ENCODE measurements at regions not wholly inside any gene's neighbourhood (a gene's known extent, or its start where the extent isn't known, plus 50 kb on each side); places are given as distances from the start of the nearest gene placed in this dataset.
"Not testable (repeated sequence)": the region's sequence is repeated elsewhere in the genome, so short reads cannot be mapped to it uniquely, and the experiment has no call there.

- Histone ChIP-seq H3K9me3 (ENCODE audit: control insufficient read depth, insufficient read depth, low read depth, low read length) (no peaks in the 10 kb centered on the region), H4K20me1 (ENCODE audit: control insufficient read depth, extremely low read depth, insufficient read depth, low read length) (no peaks in the 10 kb centered on the region), H3K4me2 (ENCODE audit: extremely low read depth, insufficient read depth, low read length) (no peak overlapping the region), H3K36me3 (ENCODE audit: control insufficient read depth, insufficient read depth, low read length) (no peaks in the 10 kb centered on the region), H2AFZ (ENCODE audit: low read length) (no peak overlapping the region), H3K9ac (ENCODE audit: insufficient read depth, low read length) (no peak overlapping the region), H3K27ac (ENCODE audit: insufficient read depth, low read length) (no peak overlapping the region), H3K79me2 (ENCODE audit: control insufficient read depth, insufficient read depth, low read length) (no peaks in the 10 kb centered on the region), H3K4me1 (ENCODE audit: control insufficient read depth, extremely low read depth, insufficient read depth, low read length) (no peaks in the 10 kb centered on the region), H3K4me3 (replicated peaks in 1 of 4; ENCODE audit: control extremely low read depth in 1 of 4, insufficient read depth in 1 of 4, low read depth in 3 of 4, low read length in 4 of 4) (no peak overlapping the region), H3K27me3 (ENCODE audit: control insufficient read depth, insufficient read depth, low read length) (no peaks in the 10 kb centered on the region)
- no peak for DNase-seq (ENCODE audit: low read depth in 2 of 2)
- TF ChIP-seq CTCF (conservative IDR thresholded peaks at IDR 0.05 in 1 of 2, IDR thresholded peaks at IDR 0.05 in 1 of 2; ENCODE audit: low read depth in 1 of 2, low read length in 2 of 2) (no peak), EZH2 (IDR thresholded peaks at IDR 0.05; ENCODE audit: low read length, missing control alignments) (no peak)
Measured at GRCh38 chrX:18098763-18099162, 121.9 kb downstream of the BEND2 start.

- Histone ChIP-seq H3K9me3 (ENCODE audit: control insufficient read depth, insufficient read depth, low read depth, low read length) (no peaks in the 10 kb centered on the region), H4K20me1 (ENCODE audit: control insufficient read depth, extremely low read depth, insufficient read depth, low read length) (no peaks in the 10 kb centered on the region), H3K4me1 (ENCODE audit: control insufficient read depth, extremely low read depth, insufficient read depth, low read length) (no peaks in the 10 kb centered on the region), H3K27me3 (ENCODE audit: control insufficient read depth, insufficient read depth, low read length) (no peaks in the 10 kb centered on the region), H3K27ac (ENCODE audit: insufficient read depth, low read length) (no peak overlapping the region), H3K4me2 (ENCODE audit: extremely low read depth, insufficient read depth, low read length) (no peak overlapping the region), H3K36me3 (ENCODE audit: control insufficient read depth, insufficient read depth, low read length) (no peaks in the 10 kb centered on the region), H3K79me2 (ENCODE audit: control insufficient read depth, insufficient read depth, low read length) (no peaks in the 10 kb centered on the region), H2AFZ (ENCODE audit: low read length) (no peak overlapping the region), H3K4me3 (replicated peaks in 1 of 4; ENCODE audit: control extremely low read depth in 1 of 4, insufficient read depth in 1 of 4, low read depth in 3 of 4, low read length in 4 of 4) (no peak overlapping the region), H3K9ac (ENCODE audit: insufficient read depth, low read length) (no peak overlapping the region)
- DNase-seq (ENCODE audit: low read depth in 2 of 2), result no peak
- no peak for TF ChIP-seq CTCF (conservative IDR thresholded peaks at IDR 0.05 in 1 of 2, IDR thresholded peaks at IDR 0.05 in 1 of 2; ENCODE audit: low read depth in 1 of 2, low read length in 2 of 2)
- no peak for TF ChIP-seq EZH2 (IDR thresholded peaks at IDR 0.05; ENCODE audit: low read length, missing control alignments)
Measured at GRCh38 chrX:18076434-18076833, 144.3 kb downstream of the BEND2 start.

- H3K79me2 ChIP-seq (ENCODE audit: control insufficient read depth, insufficient read depth, low read length), result no peaks in the 10 kb centered on the region
Measured at GRCh38 chrX:18075603-18076002, 145.1 kb downstream of the BEND2 start.

GRCh38 chrX:18068045-18068444 is 152.6 kb downstream of the BEND2 start:
- not testable (repeated sequence) for H2AFZ ChIP-seq (ENCODE audit: low read length); H3K79me2 ChIP-seq (ENCODE audit: control insufficient read depth, insufficient read depth, low read length); H3K4me3 ChIP-seq (replicated peaks in 1 of 4; ENCODE audit: control extremely low read depth in 1 of 4, insufficient read depth in 1 of 4, low read depth in 3 of 4, low read length in 4 of 4); H3K9ac ChIP-seq (ENCODE audit: insufficient read depth, low read length); H3K4me1 ChIP-seq (ENCODE audit: control insufficient read depth, extremely low read depth, insufficient read depth, low read length); H3K4me2 ChIP-seq (ENCODE audit: extremely low read depth, insufficient read depth, low read length); H3K27ac ChIP-seq (ENCODE audit: insufficient read depth, low read length); H4K20me1 ChIP-seq (ENCODE audit: control insufficient read depth, extremely low read depth, insufficient read depth, low read length); H3K36me3 ChIP-seq (ENCODE audit: control insufficient read depth, insufficient read depth, low read length); DNase-seq (ENCODE audit: low read depth in 2 of 2); H3K9me3 ChIP-seq (ENCODE audit: control insufficient read depth, insufficient read depth, low read depth, low read length); H3K27me3 ChIP-seq (ENCODE audit: control insufficient read depth, insufficient read depth, low read length)

More at GRCh38 chrX:18075603-18076002, 145.1 kb downstream of the BEND2 start:
- DNase-seq (ENCODE audit: low read depth in 2 of 2), result no peak
- TF ChIP-seq EZH2 (IDR thresholded peaks at IDR 0.05; ENCODE audit: low read length, missing control alignments) (no peak), CTCF (conservative IDR thresholded peaks at IDR 0.05 in 1 of 2, IDR thresholded peaks at IDR 0.05 in 1 of 2; ENCODE audit: low read depth in 1 of 2, low read length in 2 of 2) (no peak)
- Histone ChIP-seq H3K36me3 (ENCODE audit: control insufficient read depth, insufficient read depth, low read length) (no peaks in the 10 kb centered on the region), H3K27ac (ENCODE audit: insufficient read depth, low read length) (no peak overlapping the region), H2AFZ (ENCODE audit: low read length) (no peak overlapping the region), H3K4me3 (replicated peaks in 1 of 4; ENCODE audit: control extremely low read depth in 1 of 4, insufficient read depth in 1 of 4, low read depth in 3 of 4, low read length in 4 of 4) (no peak overlapping the region), H3K9me3 (ENCODE audit: control insufficient read depth, insufficient read depth, low read depth, low read length) (no peaks in the 10 kb centered on the region), H3K4me2 (ENCODE audit: extremely low read depth, insufficient read depth, low read length) (no peak overlapping the region), H3K4me1 (ENCODE audit: control insufficient read depth, extremely low read depth, insufficient read depth, low read length) (no peaks in the 10 kb centered on the region), H3K9ac (ENCODE audit: insufficient read depth, low read length) (no peak overlapping the region), H3K27me3 (ENCODE audit: control insufficient read depth, insufficient read depth, low read length) (no peaks in the 10 kb centered on the region), H4K20me1 (ENCODE audit: control insufficient read depth, extremely low read depth, insufficient read depth, low read length) (no peaks in the 10 kb centered on the region)

Measured in fibroblast of lung (primary cell).